ENCODE measurements at regions not wholly inside any gene's neighbourhood (a gene's known extent, or its start where the extent isn't known, plus 50 kb on each side); places are given as distances from the start of the nearest gene placed in this dataset.
"Not testable (repeated sequence)": the region's sequence is repeated elsewhere in the genome, so short reads cannot be mapped to it uniquely, and the experiment has no call there.

DNA sequence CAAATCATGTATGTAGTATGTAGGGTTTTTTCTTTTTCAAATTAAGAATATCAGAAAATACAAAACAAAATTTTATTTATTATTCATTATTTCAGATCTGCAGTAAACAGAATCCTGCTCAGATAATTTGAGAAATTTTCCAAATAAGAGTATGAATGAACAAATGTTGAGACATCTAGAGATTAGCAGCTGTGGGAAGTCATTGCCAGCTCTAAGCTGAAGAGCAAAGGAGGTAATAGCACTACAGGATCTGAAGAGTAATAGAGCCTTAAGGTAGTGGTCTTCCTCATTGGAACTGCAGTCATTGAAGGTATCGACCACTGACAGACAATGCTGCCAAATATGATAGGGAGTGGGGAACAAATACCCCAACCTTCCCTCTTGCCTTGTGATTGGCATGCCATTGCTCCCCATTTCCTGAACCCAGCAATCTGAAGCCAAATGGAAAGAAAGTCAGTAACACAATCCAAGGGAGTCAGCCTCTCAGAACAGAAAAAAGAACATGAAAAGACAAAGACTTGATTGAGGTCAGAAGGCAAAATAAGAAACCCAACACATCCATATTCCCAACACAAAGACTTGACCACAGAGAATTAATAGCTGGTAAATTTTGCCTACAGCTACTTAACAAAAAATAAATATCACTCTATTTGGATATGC lies 963.4 kb upstream of the ADAMTS5 start:
- TF ChIP-seq EZH2 (IDR thresholded peaks at IDR 0.05; ENCODE audit: insufficient read depth, poor library complexity, severe bottlenecking); EZH2phosphoT487 (IDR thresholded peaks at IDR 0.05; ENCODE audit: insufficient read depth, low read depth): not testable (repeated sequence)

All from GM23248 (cell line).